SK-N-SH (cell line): ENCODE measurements at regions not wholly inside any gene's neighbourhood (a gene's known extent, or its start where the extent isn't known, plus 50 kb on each side); places are given as distances from the start of the nearest gene placed in this dataset.

Source experiments
- CTCF ChIA-PET: fragments of 300-600, 350-600 bp; formaldehyde crosslinking; extraction: SDS; loops from one replicate; lab custom pipeline; 2021; lab: Yijun Ruan, JAX
- POLR2A ChIA-PET: fragments of 350-600 bp; sonication (Branson Sonifier 250); formaldehyde crosslinking; extraction: SDS; loops from one replicate; lab custom pipeline; 2020; ENCODE audit warnings: antibody characterized with exemption, inconsistent platforms; lab: Yijun Ruan, JAX
- DNase-seq: peaks from one replicate; pipeline ENCODE4 v3.0.0; 2012
- H2AFZ ChIP-seq: fragments of 200-600 bp; sonication (generic); 2 replicates; pipeline ENCODE4 v1.8.1; 2016; ENCODE audit warnings: antibody characterized with exemption, mild to moderate bottlenecking, low read depth
- H3F3A ChIP-seq: fragments of 200-600 bp; sonication (generic); replicated peaks from 2 replicates; pipeline ENCODE3; 2016; ENCODE audit warnings: antibody characterized with exemption, mild to moderate bottlenecking; ENCODE audit not compliant: insufficient read depth
- H3K27ac ChIP-seq, 2 experiments: fragments of 200-500 bp in 1 of 2; fragments of 200-600 bp in 1 of 2; sonication (Bioruptor generic) in 1 of 2; sonication (generic), shearing (Covaris generic) in 1 of 2; 2 replicates each; pipeline versions ENCODE4 v1.5.1 to v1.6.1; 2014 to 2016; ENCODE audit warnings: low read depth in 2 of 2, inconsistent platforms in 1 of 2, low read length in 1 of 2, mild to moderate bottlenecking in 1 of 2, mixed read lengths in 1 of 2
- H3K27me3 ChIP-seq: fragments of 200-600 bp; sonication (generic), shearing (Covaris generic); 2 replicates; pipeline ENCODE4 v1.6.1; 2016; ENCODE audit warnings: mixed run types; ENCODE audit not compliant: insufficient read depth
- H3K36me3 ChIP-seq, 2 experiments: fragments of 200-500 bp in 1 of 2; fragments of 200-600 bp in 1 of 2; sonication (Bioruptor generic) in 1 of 2; sonication (generic) in 1 of 2; replicated peaks in 1 of 2; 2 replicates each; pipeline versions ENCODE3 to v1.5.1; 2014 to 2016; ENCODE audit warnings: low read length in 1 of 2, mild to moderate bottlenecking in 1 of 2; ENCODE audit not compliant: insufficient read depth in 2 of 2, control insufficient read depth in 1 of 2
- H3K4me1 ChIP-seq, 2 experiments: fragments of 200-500 bp in 1 of 2; fragments of 200-600 bp in 1 of 2; sonication (Bioruptor generic) in 1 of 2; sonication (generic), shearing (Covaris generic) in 1 of 2; 2 replicates each; pipeline versions ENCODE4 v1.5.1 to v1.6.1; 2014 to 2016; ENCODE audit warnings: low read depth in 1 of 2, low read length in 1 of 2, mixed run types in 1 of 2; ENCODE audit not compliant: insufficient read depth in 2 of 2, control insufficient read depth in 1 of 2
- H3K4me2 ChIP-seq: fragments of 200-600 bp; sonication (generic), shearing (Covaris generic); 2 replicates; pipeline ENCODE4 v1.6.1; 2017; ENCODE audit warnings: mixed run types
- H3K4me3 ChIP-seq, 2 experiments: fragments of 200-500 bp in 1 of 2; fragments of 200-600 bp in 1 of 2; sonication (Bioruptor generic) in 1 of 2; sonication (generic), shearing (Covaris generic) in 1 of 2; 2 replicates each; pipeline versions ENCODE4 v1.5.1 to v1.8.1; 2014 to 2016; ENCODE audit warnings: low read depth in 2 of 2, inconsistent platforms in 1 of 2, low read length in 1 of 2, mild to moderate bottlenecking in 1 of 2, mixed read lengths in 1 of 2, moderate library complexity in 1 of 2
- H3K79me2 ChIP-seq: fragments of 200-600 bp; sonication (generic); 2 replicates; pipeline ENCODE4 v1.8.1; 2017; ENCODE audit warnings: mild to moderate bottlenecking; ENCODE audit not compliant: insufficient read depth
- H3K9ac ChIP-seq: fragments of 200-600 bp; sonication (generic); 2 replicates; pipeline ENCODE4 v1.6.1; 2017; ENCODE audit warnings: mixed run types
- H3K9me2 ChIP-seq: fragments of 200-600 bp; sonication (generic); 2 replicates; pipeline ENCODE4 v1.6.1; 2017; ENCODE audit warnings: mixed run types
- H3K9me3 ChIP-seq: fragments of 200-600 bp; sonication (generic); 2 replicates; pipeline ENCODE4 v1.6.1; 2017; ENCODE audit warnings: mixed run types, mild to moderate bottlenecking, moderate library complexity
- H4K20me1 ChIP-seq: fragments of 200-600 bp; sonication (generic); 2 replicates; pipeline ENCODE4 v1.6.1; 2017; ENCODE audit warnings: mild to moderate bottlenecking, mixed run types; ENCODE audit not compliant: insufficient read depth
- EP300 ChIP-seq, 2 experiments: IDR thresholded peaks; 2 replicates each; pipeline versions ENCODE4 v1.4.0 to v1.6.1; 2012; ENCODE audit warnings: borderline replicate concordance in 1 of 2, low read depth in 1 of 2, low read length in 1 of 2
- EZH2phosphoT487 ChIP-seq: fragments of 200-600 bp; sonication (generic); IDR thresholded peaks from 2 replicates; pipeline ENCODE4 v1.6.1; 2017; ENCODE audit warnings: low read depth, mixed run types, mild to moderate bottlenecking, antibody characterized with exemption, moderate library complexity, borderline replicate concordance
- FOSL2 ChIP-seq: IDR thresholded peaks from 2 replicates; pipeline ENCODE4 v1.4.0; 2012; ENCODE audit warnings: low read depth, mild to moderate bottlenecking, moderate library complexity, borderline replicate concordance
- FOXM1 ChIP-seq: IDR thresholded peaks from 2 replicates; pipeline ENCODE4 v1.4.0; 2012; ENCODE audit warnings: low read depth, mild to moderate bottlenecking
- GABPA ChIP-seq: IDR thresholded peaks from 2 replicates; pipeline ENCODE4 v1.4.0; 2012; ENCODE audit warnings: low read depth, mild to moderate bottlenecking
- GATA2 ChIP-seq: sonication (generic); formaldehyde crosslinking; IDR thresholded peaks from 2 replicates; pipeline ENCODE4 v1.5.0; 2020; ENCODE audit warnings: mild to moderate bottlenecking, missing genetic modification reagents
- IRF3 ChIP-seq: fragments of 150-350 bp; IDR thresholded peaks from 2 replicates; pipeline ENCODE4 v1.6.1; 2016; ENCODE audit warnings: mild to moderate bottlenecking, low read depth, low read length
- JUND ChIP-seq: IDR thresholded peaks from 2 replicates; pipeline ENCODE4 v1.4.0; 2012
- MXI1 ChIP-seq: IDR thresholded peaks from 2 replicates; pipeline ENCODE4 v1.6.1; 2012; ENCODE audit warnings: mild to moderate bottlenecking, low read depth, low read length, improper control_type of control experiment
- NFIC ChIP-seq: IDR thresholded peaks from 2 replicates; pipeline ENCODE4 v1.4.0; 2012; ENCODE audit warnings: borderline replicate concordance
- POLR2AphosphoS5 ChIP-seq: IDR thresholded peaks from 2 replicates; pipeline ENCODE4 v1.6.1; 2012; ENCODE audit warnings: low read depth, low read length
- RAD21 ChIP-seq: IDR thresholded peaks from 2 replicates; pipeline ENCODE4 v1.6.1; 2012; ENCODE audit warnings: mild to moderate bottlenecking, low read length
- RFX5 ChIP-seq: IDR thresholded peaks from 2 replicates; pipeline ENCODE4 v1.6.1; 2012; ENCODE audit warnings: mild to moderate bottlenecking, improper control_type of control experiment, low read length
- RXRA ChIP-seq: IDR thresholded peaks from 2 replicates; pipeline ENCODE4 v1.4.0; 2012; ENCODE audit warnings: low read depth, mild to moderate bottlenecking, borderline replicate concordance
- TAF1 ChIP-seq: IDR thresholded peaks from 2 replicates; pipeline ENCODE4 v1.6.1; 2012; ENCODE audit warnings: low read depth, mild to moderate bottlenecking, low read length, moderate library complexity, borderline replicate concordance
- TCF12 ChIP-seq: IDR thresholded peaks from 2 replicates; pipeline ENCODE4 v1.4.0; 2012
- USF1 ChIP-seq: IDR thresholded peaks from 2 replicates; pipeline ENCODE4 v1.4.0; 2012; ENCODE audit warnings: low read depth, borderline replicate concordance
- YY1 ChIP-seq: IDR thresholded peaks from 2 replicates; pipeline ENCODE4 v1.4.0; 2012; ENCODE audit warnings: low read depth, mild to moderate bottlenecking
- TF ChIP-seq, protein P1 (sequence below): fragments of 150-350 bp; IDR thresholded peaks from 2 replicates; pipeline ENCODE4 v1.6.1; 2017; ENCODE audit warnings: antibody characterized with exemption, low read length, low read depth, borderline replicate concordance
- TF ChIP-seq, protein P2 (sequence below): IDR thresholded peaks from 2 replicates; pipeline ENCODE4 v1.4.0; 2012; ENCODE audit warnings: low read depth
- TF ChIP-seq, protein P3 (sequence below): fragments of 200-600 bp; sonication (generic); IDR thresholded peaks from 2 replicates; pipeline ENCODE4 v1.6.1; 2017; ENCODE audit warnings: antibody characterized with exemption, mild to moderate bottlenecking, moderate library complexity

- Histone ChIP-seq H3K9me3 (no peaks in the 10 kb centered on the region), H3K4me1 (peaks cover 0 to 5% of the 10 kb centered on the region in 2 experiments; a peak in 1 of 4 replicates), H3F3A (no peaks in the 10 kb centered on the region), H3K27ac (no peak overlapping the region), H3K36me3 (no peaks in the 10 kb centered on the region), H4K20me1 (no peaks in the 10 kb centered on the region), H3K79me2 (no peaks in the 10 kb centered on the region), H2AFZ (0 out of 2 replicates have a peak overlapping the region, but pooled peaks have one; percentile 41), H3K4me3 (no peak overlapping the region), H3K9me2 (no peaks in the 10 kb centered on the region), H3K27me3 (no peaks in the 10 kb centered on the region), H3K4me2 (no peak overlapping the region), H3K9ac (no peak overlapping the region)
- no peak for DNase-seq
- CTCF ChIA-PET: interaction anchor here (1.0 kb wide), 1 partner anchor 15 kb away, joined by 4 read pairs; no protein-coding TSS in a partner anchor
- POLR2A ChIA-PET: no interaction called here
- TF ChIP-seq RXRA (no peak), MXI1 (no peak), FOXM1 (no peak), TCF12 (no peak), GABPA (no peak), EZH2phosphoT487 (no peak), RFX5 (no peak), USF1 (no peak), EP300 (IDR thresholded peaks at IDR 0.05; ENCODE audit: borderline replicate concordance in 1 of 2, low read depth in 1 of 2, low read length in 1 of 2) (no peak), TAF1 (no peak), GATA2 (CRISPR knock-in tag) (no peak), JUND (no peak), FOSL2 (no peak), POLR2AphosphoS5 (no peak), YY1 (no peak), NFIC (no peak), IRF3 (no peak)
- TF ChIP-seq, protein P1, sequence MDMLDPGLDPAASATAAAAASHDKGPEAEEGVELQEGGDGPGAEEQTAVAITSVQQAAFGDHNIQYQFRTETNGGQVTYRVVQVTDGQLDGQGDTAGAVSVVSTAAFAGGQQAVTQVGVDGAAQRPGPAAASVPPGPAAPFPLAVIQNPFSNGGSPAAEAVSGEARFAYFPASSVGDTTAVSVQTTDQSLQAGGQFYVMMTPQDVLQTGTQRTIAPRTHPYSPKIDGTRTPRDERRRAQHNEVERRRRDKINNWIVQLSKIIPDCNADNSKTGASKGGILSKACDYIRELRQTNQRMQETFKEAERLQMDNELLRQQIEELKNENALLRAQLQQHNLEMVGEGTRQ: no peak
- TF ChIP-seq, protein P2, sequence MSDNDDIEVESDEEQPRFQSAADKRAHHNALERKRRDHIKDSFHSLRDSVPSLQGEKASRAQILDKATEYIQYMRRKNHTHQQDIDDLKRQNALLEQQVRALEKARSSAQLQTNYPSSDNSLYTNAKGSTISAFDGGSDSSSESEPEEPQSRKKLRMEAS: no peak
Observed at GRCh38 chr13:65090186-65090585, 2139.9 kb downstream of the PCDH9 start.

DNA sequence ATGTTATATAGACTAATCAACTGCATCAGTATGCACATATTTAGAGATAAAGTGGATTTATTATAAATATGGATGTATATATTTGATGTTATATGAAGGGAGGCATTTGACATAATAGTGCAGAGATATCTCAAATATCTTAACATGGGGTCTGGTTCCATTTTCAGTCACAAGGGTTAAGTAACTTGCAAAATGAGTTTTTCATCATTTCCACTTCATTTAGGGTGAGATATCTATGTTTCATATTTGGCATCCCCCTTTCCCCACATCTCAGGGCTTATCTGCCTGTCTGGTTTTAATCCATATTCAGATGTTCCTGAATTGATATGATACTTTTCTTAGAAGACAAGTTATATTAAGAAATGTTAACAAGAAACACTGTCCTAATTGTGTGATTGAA, 2141.2 kb downstream of the PCDH9 start:
- H4K20me1 ChIP-seq: no peaks in the 10 kb centered on the region
- no peak overlapping the region for H2AFZ ChIP-seq
- no peaks in the 10 kb centered on the region for H3F3A ChIP-seq
- ChIA-PET POLR2A (no interaction called here), CTCF (no interaction called here)
- no peaks in the 10 kb centered on the region for H3K27me3 ChIP-seq
- no peak overlapping the region for H3K27ac ChIP-seq
- H3K4me2 ChIP-seq: no peak overlapping the region
- no peaks in the 10 kb centered on the region for H3K9me3 ChIP-seq
- H3K36me3 ChIP-seq: no peaks in the 10 kb centered on the region
- H3K9ac ChIP-seq: no peak overlapping the region
- H3K4me1 ChIP-seq: no peaks in the 10 kb centered on the region
- no peak overlapping the region for H3K4me3 ChIP-seq
- no peaks in the 10 kb centered on the region for H3K79me2 ChIP-seq
- TF ChIP-seq, protein P3, sequence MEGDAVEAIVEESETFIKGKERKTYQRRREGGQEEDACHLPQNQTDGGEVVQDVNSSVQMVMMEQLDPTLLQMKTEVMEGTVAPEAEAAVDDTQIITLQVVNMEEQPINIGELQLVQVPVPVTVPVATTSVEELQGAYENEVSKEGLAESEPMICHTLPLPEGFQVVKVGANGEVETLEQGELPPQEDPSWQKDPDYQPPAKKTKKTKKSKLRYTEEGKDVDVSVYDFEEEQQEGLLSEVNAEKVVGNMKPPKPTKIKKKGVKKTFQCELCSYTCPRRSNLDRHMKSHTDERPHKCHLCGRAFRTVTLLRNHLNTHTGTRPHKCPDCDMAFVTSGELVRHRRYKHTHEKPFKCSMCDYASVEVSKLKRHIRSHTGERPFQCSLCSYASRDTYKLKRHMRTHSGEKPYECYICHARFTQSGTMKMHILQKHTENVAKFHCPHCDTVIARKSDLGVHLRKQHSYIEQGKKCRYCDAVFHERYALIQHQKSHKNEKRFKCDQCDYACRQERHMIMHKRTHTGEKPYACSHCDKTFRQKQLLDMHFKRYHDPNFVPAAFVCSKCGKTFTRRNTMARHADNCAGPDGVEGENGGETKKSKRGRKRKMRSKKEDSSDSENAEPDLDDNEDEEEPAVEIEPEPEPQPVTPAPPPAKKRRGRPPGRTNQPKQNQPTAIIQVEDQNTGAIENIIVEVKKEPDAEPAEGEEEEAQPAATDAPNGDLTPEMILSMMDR: no peak
- TF ChIP-seq FOXM1: no peak
- no peak for TF ChIP-seq RAD21
- no peak for TF ChIP-seq EZH2phosphoT487
- TF ChIP-seq, protein P2: no peak
- H3K9me2 ChIP-seq: no peaks in the 10 kb centered on the region
- no peak for DNase-seq
